ENCODE measurements at regions not wholly inside any gene's neighbourhood (a gene's known extent, or its start where the extent isn't known, plus 50 kb on each side); places are given as distances from the start of the nearest gene placed in this dataset.
A peak's percentile ranks its signal among the peaks of the same experiment; 100 is the strongest.

- dilution Hi-C loops (cut with HindIII; ENCODE audit: low sequenced_read_pairs, unreplicated experiment) = no loop called here
- no peak overlapping the region for H3K4me2 ChIP-seq (ENCODE audit: low read depth, low read length)
Observed at GRCh38 chr15:96428742-96429141, 98.2 kb downstream of the NR2F2 start.

More at GRCh38 chr15:96428742-96429141, 98.2 kb downstream of the NR2F2 start:
- H3K79me1 ChIP-seq (ENCODE audit: low read depth in 1 of 2, low read length in 2 of 2) = no peaks in the 10 kb centered on the region
- H2BK20ac ChIP-seq (ENCODE audit: low read depth, low read length) = no peak overlapping the region
- H2BK5ac ChIP-seq (ENCODE audit: low read depth, low read length, poor library complexity, severe bottlenecking) = no peak overlapping the region
- ATAC-seq (ENCODE audit: low read depth) (peak; percentile 100), DNase-seq (peak; percentile 96)
- no TSS peak for BruUV-seq (replicated peaks)
- H3K4me3 ChIP-seq (ENCODE audit: insufficient read depth, low read depth, low read length) = no peak overlapping the region
- no peak overlapping the region for H4K8ac ChIP-seq (ENCODE audit: low read depth in 2 of 2, low read length in 2 of 2)
- H3K27ac ChIP-seq (ENCODE audit: insufficient read depth, low read length) = no peak overlapping the region
- H3K14ac ChIP-seq (replicated peaks; ENCODE audit: low read depth, low read length) = no peak overlapping the region
- ChIA-PET POLR2A (ENCODE audit: unreplicated experiment) (no interaction called here), CTCF (no interaction called here)
- H3K27me3 ChIP-seq (ENCODE audit: control insufficient read depth, insufficient read depth, low read length) = peaks cover 15% of the 10 kb centered on the region
- in situ Hi-C loops (cut with MboI; ENCODE audit: low sequenced_read_pairs) (no loop called here), intact Hi-C loops (cut with micrococcal nuclease) (loop anchor here (10.0 kb wide), 1 partner anchor 1174 kb away; no protein-coding TSS in a partner anchor)
- no peak overlapping the region for H3K18ac ChIP-seq (ENCODE audit: low read depth, low read length)
- no peak overlapping the region for H3K23ac ChIP-seq (ENCODE audit: low read depth, low read length)
- H3K56ac ChIP-seq (ENCODE audit: extremely low read depth, insufficient read depth, low read length) = no peak overlapping the region
- H2BK120ac ChIP-seq (ENCODE audit: low read depth, low read length) = no peak overlapping the region
- H4K5ac ChIP-seq (ENCODE audit: low read depth, low read length) = no peak overlapping the region
- peaks cover 1% of the 10 kb centered on the region; the same call in 1 of the 2 replicates for H3K9me3 ChIP-seq (ENCODE audit: control insufficient read depth, insufficient read depth, low read length)
- H3K4me1 ChIP-seq (ENCODE audit: control insufficient read depth, insufficient read depth, low read length) = no peaks in the 10 kb centered on the region
- no peak overlapping the region for H3K9ac ChIP-seq (ENCODE audit: low read depth, low read length)
- TF ChIP-seq POLR2A (IDR thresholded peaks at IDR 0.05; ENCODE audit: low read depth, low read length) (no peak), CEBPB (IDR thresholded peaks at IDR 0.05; ENCODE audit: low read depth, low read length) (peak; percentile 80), CHD1 (IDR thresholded peaks at IDR 0.05; ENCODE audit: low read depth, low read length) (no peak)
- H2AFZ ChIP-seq (replicated peaks; ENCODE audit: low read length, poor library complexity) = no peak overlapping the region
- H2AK9ac ChIP-seq (replicated peaks; ENCODE audit: low read depth, low read length, poor library complexity) = no peak overlapping the region
- H2AK5ac ChIP-seq (ENCODE audit: low read depth, low read length) = no peak overlapping the region
- no peak overlapping the region for H2BK15ac ChIP-seq (ENCODE audit: low read depth, low read length)
- H3K9me1 ChIP-seq (ENCODE audit: insufficient read depth, low read length) = no peaks in the 10 kb centered on the region
- no peaks in the 10 kb centered on the region for H3K36me3 ChIP-seq (ENCODE audit: control insufficient read depth, insufficient read depth, low read length)
- no peak overlapping the region for H3K4ac ChIP-seq (ENCODE audit: low read depth, low read length)
- no peak overlapping the region for H4K91ac ChIP-seq (ENCODE audit: insufficient read depth, low read depth, low read length)
- no peaks in the 10 kb centered on the region for H4K20me1 ChIP-seq (ENCODE audit: insufficient read depth, low read length)

All from IMR-90 (cell line).